SH-SY5Y (cell line): ENCODE measurements at regions not wholly inside any gene's neighbourhood (a gene's known extent, or its start where the extent isn't known, plus 50 kb on each side); places are given as distances from the start of the nearest gene placed in this dataset.

Experiments
- GATA2 ChIP-seq: IDR thresholded peaks from 2 replicates; pipeline ENCODE4 v1.6.1; 2011; ENCODE audit warnings: mild to moderate bottlenecking, low read depth, low read length
- GATA3 ChIP-seq: IDR thresholded peaks from 2 replicates; pipeline ENCODE4 v1.6.1; 2011; ENCODE audit warnings: low read depth, mild to moderate bottlenecking, low read length, moderate library complexity

DNA sequence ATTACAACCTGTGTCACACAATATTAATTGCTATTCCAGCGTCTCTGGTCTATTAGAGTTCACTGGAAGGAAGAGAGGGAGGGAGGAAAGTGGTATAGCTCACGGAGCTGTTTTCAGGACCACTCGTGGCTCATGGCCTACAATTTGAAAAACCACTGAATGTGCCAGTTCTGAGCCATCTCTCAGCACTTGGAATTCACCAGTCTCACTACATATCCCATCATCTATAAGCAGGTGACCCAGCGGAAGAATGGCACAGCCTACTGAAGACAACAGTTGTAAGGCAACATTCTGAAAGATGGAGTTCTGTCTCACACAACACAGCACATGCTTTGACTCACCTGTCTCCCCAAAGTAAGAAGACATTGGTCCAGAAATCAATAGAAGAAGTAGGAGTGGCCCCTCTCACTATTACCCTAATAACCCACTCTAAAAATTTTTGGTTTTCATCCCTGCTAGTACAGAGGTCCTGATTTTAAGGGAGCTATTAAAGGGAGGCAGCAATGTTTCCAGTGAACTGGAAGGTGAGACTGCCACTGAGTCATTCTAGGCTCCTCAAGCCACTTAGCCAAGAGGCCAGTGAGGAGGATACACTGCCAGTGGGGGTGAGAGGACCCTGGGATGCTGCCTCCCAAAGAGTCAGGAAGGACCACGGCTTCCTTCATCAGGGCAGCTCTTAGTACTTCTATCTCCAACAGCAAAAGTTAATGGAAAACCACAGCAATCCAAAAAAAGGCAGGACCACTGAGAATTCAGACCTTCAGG lies 50.0 kb upstream of the DOCK9 start:
- TF ChIP-seq GATA3 (no peak), GATA2 (no peak)

DNA sequence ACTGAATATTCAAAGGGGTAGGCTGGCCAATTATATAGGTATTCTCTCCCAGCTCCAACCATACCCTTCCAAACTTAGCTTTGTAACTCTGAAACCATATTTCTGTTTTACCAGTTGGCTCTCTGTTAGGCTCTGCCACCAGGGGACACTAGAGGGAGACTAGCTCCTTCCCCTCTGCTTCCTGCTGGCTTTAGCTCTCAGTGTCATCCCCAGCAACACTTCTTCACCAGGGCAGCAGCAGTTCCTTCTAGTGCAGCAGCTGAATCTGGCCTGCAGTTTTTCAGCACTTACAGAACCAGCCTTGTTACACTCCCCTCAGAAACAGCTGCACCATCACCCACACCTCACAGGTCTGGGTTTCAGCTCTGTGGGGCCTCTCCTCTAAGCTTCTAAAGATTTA lies 51.0 kb upstream of the DOCK9 start:
- TF ChIP-seq GATA2 (no peak), GATA3 (no peak)

DNA sequence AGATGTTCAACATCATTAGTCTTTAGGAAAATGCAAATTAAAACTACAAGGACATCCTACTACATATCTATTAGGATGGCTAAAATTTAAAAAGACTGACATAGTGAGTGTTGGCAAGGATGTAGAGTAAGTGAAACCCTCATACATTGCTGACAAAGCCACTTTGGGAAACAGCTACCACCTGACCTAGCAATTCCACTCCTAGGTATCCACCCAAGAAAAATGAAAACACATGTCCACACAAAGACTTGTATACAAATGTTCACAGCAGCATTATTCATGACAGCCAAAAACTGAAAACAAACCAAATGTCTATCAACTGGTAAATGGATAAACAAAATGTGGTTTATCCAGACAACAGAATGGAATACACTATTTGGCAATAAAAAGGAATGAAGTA lies 51.7 kb upstream of the DOCK9 start:
- TF ChIP-seq GATA3 (no peak), GATA2 (no peak)

DNA sequence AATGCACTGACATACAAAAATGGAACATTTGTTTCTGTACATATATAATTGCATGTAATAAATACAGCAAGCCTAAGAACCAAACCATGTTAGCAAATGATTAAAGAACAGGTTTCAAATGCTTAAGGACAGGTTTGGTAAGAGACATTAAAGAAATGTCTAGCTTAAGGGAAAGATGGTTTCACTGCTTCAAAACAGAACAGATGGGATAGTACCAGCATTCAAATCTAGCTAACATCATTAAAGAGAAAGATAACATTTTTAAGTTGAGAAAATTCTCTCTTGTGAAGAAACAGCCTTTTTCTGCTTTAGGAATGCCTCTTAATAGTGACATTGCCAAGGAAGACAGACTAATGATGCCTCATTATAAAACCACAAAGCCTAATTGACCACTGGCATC lies 52.5 kb upstream of the DOCK9 start:
- no peak for TF ChIP-seq GATA2
- no peak for TF ChIP-seq GATA3

DNA sequence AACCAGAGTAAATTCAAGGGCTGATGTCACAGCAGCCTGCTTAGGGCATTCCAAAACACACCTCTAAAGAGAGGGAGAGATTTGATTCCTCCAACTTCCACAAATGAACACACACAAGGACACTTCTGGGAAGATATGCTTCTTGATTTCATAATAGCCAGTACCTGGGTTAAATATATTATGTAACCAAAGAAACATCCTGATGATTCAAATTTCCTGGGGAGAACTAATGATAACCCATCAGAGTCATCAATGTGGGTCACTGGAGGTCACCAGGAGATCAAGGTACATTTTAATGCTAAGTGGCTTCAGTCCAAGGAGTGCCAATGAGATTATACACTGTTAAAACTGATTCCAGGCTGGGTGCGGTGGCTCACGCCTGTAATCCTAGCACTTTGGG lies 54.0 kb upstream of the DOCK9 start:
- no peak for TF ChIP-seq GATA3
- no peak for TF ChIP-seq GATA2

DNA sequence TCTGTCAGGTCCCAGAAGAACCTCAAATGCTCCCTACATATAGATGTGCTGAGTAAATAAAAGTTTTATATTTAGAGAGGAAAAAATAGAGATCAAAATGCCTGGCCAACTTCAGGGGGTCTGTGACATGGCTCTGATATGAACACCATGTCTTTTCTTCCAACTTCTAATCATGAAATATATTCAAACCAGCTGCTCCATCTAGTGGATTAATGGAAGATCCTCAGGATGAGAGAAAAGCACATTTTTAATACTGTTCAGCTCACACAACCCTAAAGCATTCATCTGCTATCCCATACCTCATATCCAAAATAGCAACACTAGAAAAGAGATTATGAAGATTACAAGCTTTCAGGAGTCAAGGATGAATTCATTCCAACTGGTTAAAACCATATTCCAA lies 56.0 kb upstream of the DOCK9 start:
- TF ChIP-seq GATA3: no peak
- no peak for TF ChIP-seq GATA2

DNA sequence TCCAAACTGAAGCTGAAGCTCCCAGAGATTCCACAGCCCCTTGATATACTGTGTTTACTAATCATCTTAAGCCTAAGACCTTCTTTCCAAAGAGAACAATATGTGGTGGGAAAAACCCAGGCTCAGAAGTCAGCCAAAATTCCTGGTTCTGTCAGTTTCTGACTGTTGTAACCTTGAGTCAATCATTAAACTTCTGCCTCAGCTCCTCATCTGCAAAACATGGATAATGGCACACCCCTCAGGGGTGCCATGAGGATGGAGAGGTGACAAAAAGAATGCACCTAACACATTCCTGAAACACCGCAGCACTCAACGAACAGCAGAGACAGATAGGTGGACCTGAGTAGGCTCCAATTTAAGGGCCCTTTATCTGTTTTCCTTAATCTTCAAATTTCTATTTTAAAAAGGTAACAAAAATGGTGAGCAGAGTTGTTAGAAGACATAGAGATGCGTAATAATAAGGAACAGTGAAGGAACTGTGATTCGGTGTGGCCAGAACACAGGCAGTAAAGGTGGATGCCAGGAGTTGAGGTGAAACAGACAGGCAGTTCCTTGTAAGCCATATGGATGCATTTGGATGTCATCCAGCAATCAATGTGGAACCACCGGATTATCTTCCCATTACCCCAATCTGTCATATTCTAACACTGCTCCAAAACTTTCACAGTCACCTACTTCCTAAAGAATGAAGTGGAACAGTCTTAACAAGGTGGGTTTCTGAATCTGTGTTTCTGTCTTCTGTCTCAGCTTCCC lies 56.6 kb upstream of the DOCK9 start:
- TF ChIP-seq GATA3: no peak
- no peak for TF ChIP-seq GATA2

DNA sequence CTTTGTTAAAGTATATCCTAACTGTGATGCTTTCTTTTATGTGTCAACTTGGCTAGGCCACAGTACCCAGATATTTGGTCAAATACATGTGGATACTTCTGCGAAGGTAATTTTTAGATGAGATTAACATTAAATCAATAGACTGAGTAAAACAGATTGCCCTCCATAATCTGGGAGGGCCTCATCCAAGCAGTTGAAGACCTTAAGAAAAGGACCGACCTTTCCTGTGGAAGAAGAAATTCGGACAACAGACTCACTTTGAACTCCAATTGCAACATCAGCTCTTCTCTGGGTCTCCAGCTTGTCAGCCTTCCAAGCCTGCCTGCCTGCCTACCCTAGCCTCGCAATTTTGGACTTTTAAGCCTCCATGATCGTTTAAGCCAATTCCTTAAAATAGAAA lies 57.9 kb upstream of the DOCK9 start:
- TF ChIP-seq GATA2 (no peak), GATA3 (no peak)

DNA sequence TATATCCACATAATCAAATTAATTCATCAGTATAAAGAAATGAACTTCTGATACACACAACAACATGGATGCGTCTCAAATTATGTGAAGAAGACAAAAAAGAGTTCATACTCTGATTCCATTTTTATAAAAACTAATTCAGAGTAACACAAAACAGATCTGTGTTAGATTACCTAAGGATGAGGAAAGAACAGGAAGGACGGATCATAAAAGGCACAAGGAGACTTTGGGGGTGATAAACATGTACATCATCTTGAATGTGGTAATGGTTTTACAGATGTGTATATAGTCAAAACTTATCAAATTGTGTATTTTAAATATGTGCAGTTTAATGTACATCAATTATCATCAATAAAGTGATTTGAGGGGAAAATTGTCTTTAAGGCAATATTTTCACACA lies 59.9 kb upstream of the DOCK9 start:
- no peak for TF ChIP-seq GATA3
- no peak for TF ChIP-seq GATA2

DNA sequence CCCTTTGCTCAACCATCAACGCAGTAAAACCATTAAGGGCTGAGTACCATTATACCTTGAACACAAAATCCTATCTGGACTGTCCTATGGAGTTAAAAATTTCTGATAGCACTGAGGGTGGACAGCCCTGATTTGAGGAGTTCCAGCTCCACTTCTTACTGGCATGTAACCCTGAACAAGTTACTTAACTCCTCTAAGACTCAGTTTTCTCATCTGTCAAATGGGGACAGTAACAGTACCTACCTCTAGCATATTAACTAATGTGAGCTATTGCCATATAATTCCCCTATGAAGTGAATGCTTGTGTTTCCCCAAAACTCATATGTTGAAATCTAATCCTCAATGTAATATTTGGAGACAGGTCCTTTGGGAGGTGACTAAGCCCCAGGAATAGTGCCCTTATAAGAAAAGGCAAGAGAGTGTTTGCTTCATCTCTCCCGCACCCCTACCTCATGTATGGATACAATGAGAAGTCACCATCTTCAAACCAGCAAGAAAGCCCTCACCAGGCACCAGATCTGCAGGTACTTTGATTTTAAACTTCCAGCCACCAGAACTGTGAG lies 61.9 kb upstream of the DOCK9 start:
- no peak for TF ChIP-seq GATA3
- no peak for TF ChIP-seq GATA2

DNA sequence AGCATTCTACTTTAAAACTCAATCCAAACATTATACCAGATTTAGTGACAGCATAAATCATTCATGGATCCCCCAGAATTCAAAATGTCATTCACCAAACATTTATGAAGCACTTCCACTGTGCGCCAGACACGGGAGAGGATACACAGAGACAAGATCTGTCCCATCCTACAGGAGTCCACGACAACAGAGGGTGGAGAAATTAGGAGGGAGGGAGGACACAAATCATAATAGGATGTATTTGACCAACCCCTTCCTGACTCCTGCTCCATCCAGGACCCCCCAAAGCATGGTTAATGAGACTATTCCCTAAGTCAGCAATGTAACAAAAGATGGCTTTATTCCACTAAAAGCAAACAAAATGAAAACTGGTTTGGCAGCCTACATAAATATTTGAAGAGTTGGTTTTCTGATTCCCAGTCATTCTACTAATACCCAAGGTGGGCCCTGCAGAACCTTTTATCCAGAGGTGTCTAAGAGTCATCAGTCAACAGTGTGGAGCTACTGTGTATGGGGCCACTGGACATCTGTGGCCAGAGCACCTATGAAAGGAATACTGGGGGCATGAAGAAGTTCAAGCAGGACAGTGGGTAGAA lies 62.8 kb upstream of the DOCK9 start:
- TF ChIP-seq GATA2: no peak
- no peak for TF ChIP-seq GATA3

DNA sequence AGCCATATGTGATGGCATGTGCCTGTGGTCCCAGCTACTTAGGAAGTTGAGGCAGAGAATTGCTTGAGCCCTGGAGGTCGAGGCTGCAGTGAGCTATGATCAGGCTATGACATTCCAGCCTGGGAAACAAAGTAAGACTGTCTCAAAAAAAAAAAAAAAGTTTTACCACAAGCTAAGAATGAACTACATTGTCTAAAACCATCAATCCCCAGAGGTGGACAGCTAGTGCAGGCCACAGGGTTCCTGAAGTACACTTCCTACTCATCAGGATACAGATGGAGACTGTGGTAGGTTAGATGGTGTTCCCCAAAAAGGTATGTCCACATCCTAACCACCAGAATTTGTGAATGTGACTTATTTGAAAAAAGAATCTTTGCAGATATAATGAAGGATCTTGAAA lies 63.5 kb upstream of the DOCK9 start:
- no peak for TF ChIP-seq GATA3

DNA sequence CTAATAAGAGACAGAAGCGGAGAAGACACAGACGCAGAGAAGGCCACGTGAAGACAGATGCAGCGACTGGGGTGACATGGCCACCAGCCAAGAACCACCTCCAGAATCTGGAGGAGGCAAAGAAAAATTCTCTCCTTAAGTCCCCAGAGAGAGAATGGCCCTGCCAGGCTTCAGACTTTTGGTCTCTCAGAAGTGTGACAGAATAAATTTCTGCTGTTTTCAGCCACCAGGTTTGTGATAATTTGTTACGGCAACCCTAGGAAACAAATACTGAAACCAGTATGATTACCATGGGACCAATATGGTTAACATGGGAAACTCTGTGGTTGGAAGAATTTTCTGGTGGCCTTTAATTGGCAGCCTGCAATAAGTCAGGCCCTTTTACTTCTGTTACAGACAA lies 63.9 kb upstream of the DOCK9 start:
- TF ChIP-seq GATA2: no peak
- no peak for TF ChIP-seq GATA3

DNA sequence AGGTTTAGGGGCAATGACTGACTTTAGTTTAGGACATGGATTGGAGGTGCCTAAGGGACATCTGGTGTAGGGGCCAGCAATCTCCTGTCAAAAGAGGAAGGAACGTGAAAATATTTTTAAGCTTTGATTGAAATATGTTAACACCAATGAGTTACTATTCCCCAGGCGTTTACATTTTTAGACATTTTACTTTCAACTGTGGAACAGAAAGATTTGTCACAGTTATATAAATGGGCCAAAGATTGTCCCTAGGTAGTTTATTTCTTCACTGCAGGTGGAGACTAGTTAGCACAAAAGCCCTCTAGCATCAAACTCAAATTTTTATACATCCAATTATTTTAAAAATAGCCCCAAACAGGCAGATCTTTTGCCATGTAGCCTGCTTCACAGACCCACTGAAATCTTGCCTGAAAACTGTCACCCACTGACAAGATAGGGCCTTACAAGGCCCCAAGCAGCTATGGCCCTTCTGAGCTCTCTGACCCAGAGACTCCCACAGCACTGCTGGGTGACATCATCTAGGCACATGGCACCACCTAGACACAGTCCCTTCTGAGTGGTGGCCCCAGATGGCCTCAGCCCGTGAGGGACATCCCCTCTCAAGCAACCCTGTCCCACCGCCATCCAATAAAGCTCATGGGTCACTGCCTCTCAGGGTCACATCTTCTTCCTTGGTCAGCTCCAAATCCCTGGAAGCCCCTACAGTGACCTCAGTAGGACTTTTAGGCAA lies 64.8 kb upstream of the DOCK9 start:
- TF ChIP-seq GATA2 (no peak), GATA3 (no peak)

DNA sequence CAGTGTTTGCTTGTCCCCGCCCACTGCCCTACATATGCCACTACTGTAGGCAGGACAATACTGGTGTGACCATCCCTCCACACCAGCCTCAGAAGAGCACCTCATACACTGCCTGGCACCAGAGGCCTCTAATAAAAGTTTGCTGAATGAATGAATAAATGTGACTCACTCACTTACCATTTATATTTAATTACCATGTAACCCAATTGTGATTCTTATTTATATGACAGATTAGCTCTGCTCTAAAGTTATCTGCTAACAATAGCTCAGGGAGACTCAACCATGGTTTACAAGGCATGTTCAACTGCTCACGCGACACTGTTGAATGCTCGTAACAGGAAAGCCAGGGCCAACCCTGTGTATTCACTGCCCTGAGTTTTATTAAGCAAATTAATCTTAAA lies 66.0 kb upstream of the DOCK9 start:
- TF ChIP-seq GATA2 (no peak), GATA3 (no peak)
